ENCODE measurements at regions not wholly inside any gene's neighbourhood (a gene's known extent, or its start where the extent isn't known, plus 50 kb on each side); places are given as distances from the start of the nearest gene placed in this dataset.

- DNase-seq (ENCODE audit: extremely low read depth, low read depth) = no peak
- no peak for TF ChIP-seq CTCF (IDR thresholded peaks at IDR 0.05; ENCODE audit: low read depth, low read length)
Observed at GRCh38 chr5:145280806-145281205, 554.3 kb downstream of the PRELID2 start.

DNA sequence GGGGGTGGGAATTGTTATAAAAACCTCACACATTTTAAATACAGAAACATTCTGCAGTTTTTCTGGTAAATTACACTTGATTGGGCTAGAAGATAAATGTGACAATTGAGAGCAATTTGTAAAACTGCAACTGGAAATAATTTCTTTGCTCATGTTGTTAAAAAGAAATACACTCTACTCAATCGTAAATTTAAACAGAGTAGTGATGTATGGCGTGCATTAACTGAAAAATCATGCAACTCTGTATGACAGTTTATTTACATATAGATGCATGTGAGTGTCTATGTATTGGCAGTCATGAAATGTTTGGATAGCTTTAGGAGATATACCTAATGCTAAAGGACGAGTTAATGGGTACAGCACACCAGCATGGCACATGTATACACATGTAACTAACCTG, 554.9 kb downstream of the PRELID2 start:
- TF ChIP-seq CTCF (IDR thresholded peaks at IDR 0.05; ENCODE audit: low read depth, low read length) = no peak

DNA sequence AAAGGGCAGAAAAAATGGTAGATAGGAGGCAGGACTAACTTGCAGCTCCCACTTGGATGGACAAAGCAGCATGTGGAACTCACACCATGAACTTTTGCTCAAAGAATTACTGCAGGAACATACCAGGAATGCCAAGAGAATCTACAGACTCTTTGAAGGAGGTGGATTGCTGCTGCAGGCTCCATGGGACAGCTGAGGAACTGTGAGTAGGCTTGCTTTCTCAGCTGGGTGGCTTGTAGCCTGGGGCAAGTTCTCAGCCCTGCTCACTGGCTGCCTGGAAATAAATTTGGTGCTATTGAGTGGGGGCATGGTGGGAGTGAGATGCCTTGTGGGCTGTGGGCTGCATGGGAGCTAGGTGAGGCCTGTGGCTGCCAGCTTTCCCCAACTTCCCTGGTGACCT, 574.5 kb downstream of the PRELID2 start:
- no peak for TF ChIP-seq CTCF (IDR thresholded peaks at IDR 0.05; ENCODE audit: low read depth, low read length)
- DNase-seq (ENCODE audit: extremely low read depth, low read depth) = no peak

More for the DNA sequence above, 554.9 kb downstream of the PRELID2 start:
- DNase-seq (ENCODE audit: extremely low read depth, low read depth) = no peak

- DNase-seq (ENCODE audit: extremely low read depth, low read depth) = no peak
- no peak for TF ChIP-seq CTCF (IDR thresholded peaks at IDR 0.05; ENCODE audit: low read depth, low read length)
Observed at GRCh38 chr5:145247745-145248040, 587.4 kb downstream of the PRELID2 start.

GRCh38 chr5:145246961-145247744, 588.0 kb downstream of the PRELID2 start:
- no peak for TF ChIP-seq CTCF (IDR thresholded peaks at IDR 0.05; ENCODE audit: low read depth, low read length)
- no peak for DNase-seq (ENCODE audit: extremely low read depth, low read depth)

- no peak for DNase-seq (ENCODE audit: extremely low read depth, low read depth)
- TF ChIP-seq CTCF (IDR thresholded peaks at IDR 0.05; ENCODE audit: low read depth, low read length) = no peak
Observed at GRCh38 chr5:145246379-145246778, 588.8 kb downstream of the PRELID2 start.

- TF ChIP-seq CTCF (IDR thresholded peaks at IDR 0.05; ENCODE audit: low read depth, low read length) = no peak
- no peak for DNase-seq (ENCODE audit: extremely low read depth, low read depth)
Observed at GRCh38 chr5:145245354-145245753, 589.8 kb downstream of the PRELID2 start.

All from AG09319 (cell line).